GM18873 (cell line): ENCODE measurements at regions not wholly inside any gene's neighbourhood (a gene's known extent, or its start where the extent isn't known, plus 50 kb on each side); places are given as distances from the start of the nearest gene placed in this dataset.

Source experiments
- ATAC-seq: cut with Tn5 transposase; IDR thresholded peaks from one replicate; pipeline ENCODE4 v1.9.1; 2021; ENCODE audit warnings: mild to moderate bottlenecking, moderate library complexity, moderate number of reproducible peaks; ENCODE audit not compliant: unreplicated experiment, low FRiP score

DNA sequence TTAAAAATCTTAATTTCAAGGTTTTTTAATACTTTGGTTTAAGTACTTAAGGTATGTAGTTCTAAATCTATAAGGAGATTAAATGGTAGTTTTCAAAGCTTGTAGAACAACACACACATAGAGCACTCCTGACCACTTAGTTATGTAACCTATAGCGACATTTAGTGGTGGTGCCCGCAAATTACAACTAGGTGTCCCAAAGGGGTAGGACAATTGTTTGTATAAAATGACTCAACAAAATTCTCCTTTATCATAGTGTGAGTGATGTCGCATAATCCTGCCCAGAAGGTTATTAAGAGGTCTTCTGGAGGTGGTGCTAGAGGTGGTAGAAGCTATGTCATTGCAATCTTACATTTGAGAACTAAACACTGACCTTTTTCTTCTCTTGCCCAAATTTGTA, 373.0 kb upstream of the RASGEF1B start:
- peak; percentile 76 for ATAC-seq

DNA sequence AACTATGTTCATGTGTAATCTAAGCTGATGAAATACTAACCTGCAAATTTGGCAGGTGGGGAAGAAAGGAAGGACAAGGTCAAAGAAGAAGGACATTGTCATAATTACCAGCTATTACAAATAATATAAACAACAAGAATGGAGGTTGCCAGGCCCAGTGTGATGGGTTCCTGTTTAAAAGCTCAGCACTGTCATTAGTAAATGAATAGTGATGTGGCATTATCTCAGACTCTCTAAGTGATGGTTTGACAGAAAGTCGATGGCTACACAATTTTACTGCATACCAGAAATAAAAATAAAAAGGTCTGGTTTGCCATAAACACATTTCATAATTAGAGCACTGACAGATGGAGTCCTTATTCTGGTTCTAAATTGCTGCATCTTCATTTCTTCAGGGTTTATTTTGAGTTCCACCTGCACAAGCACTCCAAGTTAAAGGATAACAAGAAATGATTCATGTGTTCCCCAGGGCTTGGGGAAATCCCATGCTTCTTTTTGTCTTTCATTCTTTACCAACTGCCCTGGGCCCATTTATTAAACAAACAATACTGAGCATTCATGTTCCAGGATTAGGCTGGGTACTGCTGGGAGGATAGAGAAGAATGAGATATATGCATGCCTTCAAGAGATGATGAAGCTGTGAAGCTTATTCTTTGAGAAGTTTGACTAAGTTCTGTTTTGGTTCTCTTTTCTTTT, 367.8 kb upstream of the RASGEF1B start:
- ATAC-seq, result peak; percentile 69

DNA sequence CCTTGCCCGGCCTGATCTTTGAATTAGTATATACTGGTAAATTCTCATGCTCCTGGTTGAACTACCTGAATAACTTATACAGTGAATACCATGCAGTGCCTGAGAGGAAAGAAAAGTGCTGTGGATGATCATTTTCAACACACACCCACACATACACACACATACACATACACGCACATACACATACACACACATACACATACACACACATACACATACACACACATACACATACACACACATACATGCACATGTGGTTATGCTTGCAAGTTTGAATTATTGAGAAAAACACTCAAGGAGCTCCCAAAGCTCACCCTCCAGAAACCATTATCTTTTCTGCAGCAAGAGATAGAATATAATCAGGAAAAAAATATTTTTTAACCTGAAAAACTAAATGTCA, 366.9 kb upstream of the RASGEF1B start:
- no peak for ATAC-seq

DNA sequence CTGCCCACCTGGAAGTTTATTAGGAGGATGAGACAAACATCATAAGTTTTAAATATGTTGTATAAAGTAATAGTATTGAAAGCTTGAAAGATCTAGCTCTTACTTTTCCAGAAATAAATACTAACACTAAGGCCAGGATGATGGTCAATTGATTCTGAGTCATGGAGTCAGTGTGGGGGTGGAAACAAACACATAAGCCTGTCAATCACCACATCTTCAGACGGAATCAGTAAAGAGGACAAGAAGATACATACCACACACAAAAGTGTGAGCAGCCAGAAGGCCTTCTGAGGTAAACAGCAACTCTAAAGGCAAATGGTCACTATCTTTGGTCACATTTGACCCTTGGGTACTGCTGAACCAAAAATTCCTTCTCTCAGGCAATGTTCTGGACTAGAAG, 365.0 kb upstream of the RASGEF1B start:
- no peak for ATAC-seq

DNA sequence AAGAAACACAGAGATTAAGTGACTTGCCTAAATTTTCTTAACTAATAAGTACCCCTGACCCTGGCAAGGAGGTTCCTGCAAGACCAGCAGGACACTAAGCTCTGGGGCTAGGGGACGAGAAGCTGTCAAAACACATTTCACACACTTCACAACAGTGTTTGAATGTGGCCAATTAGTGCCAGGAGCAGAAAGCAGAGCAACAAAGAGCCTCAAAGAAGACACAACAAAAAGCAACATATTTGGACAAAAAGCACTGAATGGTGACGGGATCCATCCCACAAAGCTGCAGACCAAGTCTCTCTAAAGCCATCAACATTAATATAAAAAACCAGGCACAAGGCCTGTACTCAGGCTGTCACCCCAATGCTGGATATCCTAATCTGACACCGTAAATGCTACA, 361.9 kb upstream of the RASGEF1B start:
- ATAC-seq, result no peak

DNA sequence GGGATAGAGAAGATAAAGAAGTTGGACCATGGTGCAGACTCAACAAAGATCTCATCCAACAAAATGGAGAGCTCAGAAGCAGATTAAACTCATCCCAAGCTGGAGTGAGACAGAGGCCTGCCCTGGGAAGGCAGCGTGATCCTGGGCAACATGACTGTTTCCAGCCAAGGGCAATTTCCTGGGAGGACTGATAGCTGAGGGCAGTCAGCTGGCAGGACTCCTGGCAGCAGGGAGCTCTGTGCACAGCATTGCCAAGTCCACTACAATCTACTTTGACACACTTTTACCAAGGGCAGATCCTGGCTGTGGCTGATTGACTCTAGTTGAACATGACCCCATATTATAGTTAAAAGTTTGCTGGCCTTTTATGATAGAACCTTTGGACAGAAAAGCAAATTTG, 357.3 kb upstream of the RASGEF1B start:
- ATAC-seq, result no peak

DNA sequence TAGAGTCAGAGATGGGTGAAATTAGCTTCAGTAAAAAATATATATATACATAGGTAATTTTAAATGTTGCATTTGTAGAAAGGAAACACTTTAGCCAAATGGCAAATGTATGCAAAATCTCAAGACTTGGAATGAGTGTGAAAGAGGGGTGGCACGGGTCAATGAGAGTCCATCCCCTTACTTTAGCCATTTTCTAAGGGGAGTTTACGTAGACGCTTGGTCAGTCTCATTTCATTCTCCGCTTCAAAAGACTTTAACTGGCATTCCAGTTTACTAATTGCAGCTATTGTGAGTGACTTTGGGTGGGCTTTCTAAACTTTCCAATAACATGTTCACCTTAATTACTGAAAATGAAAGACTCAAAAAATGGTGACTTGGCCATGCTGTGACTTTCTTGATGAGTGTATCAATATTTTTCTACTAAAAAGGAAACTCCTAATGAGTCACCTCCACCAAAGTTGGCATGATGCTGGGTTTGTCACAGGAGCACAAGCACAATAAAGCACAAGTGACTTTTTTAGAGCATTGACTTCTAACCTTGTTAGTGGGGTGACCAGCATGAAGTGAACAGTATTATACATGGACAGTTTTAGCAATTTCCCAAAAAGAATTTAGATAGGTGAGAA, 356.0 kb upstream of the RASGEF1B start:
- ATAC-seq, result peak; percentile 88

DNA sequence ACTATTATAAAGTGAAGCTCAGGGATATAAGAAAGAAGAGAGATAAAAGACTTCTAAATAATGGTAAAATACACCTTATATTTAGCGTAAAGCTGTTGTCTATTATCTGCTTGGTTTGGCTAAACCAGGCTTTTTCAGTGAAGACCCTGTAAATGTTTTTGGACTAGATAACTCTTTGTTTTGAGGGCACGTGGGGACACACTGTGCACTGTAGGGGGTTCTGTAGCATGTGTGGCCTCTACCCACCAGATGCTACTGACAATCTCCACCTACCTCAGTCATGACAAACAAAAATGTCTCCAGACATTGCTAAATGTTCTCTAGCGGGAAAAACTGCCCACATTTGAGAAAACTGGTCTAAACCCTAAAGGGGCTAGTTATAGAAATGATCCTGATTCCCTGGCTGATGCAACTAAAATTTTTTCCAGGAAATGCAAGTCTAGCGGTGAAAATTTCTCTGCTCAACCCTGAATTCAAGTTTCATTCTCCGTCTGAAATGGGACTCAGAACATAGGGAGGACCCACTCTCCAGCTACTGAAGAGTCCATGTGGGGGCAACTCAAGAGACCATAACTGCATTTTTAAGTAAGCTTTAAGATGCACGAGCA, 355.2 kb upstream of the RASGEF1B start:
- no peak for ATAC-seq

DNA sequence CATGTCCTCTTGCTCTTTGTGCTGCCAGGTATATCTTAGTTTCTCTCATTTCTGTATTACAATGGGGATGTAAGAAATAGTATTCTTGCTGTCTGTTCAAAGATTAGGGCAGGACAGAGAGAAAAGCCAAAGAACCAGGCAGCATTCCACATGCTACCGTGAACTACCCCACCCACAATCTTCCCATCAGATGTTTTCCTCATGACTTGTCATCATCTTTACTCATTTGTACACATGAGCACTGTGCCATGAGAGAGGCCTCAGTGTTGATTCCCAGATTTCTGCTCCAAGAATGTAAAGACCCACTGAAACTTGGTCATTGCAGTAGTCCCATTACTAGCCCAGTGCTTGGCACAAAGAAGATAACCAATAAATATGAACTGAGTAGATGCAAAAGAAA, 354.6 kb upstream of the RASGEF1B start:
- no peak for ATAC-seq

DNA sequence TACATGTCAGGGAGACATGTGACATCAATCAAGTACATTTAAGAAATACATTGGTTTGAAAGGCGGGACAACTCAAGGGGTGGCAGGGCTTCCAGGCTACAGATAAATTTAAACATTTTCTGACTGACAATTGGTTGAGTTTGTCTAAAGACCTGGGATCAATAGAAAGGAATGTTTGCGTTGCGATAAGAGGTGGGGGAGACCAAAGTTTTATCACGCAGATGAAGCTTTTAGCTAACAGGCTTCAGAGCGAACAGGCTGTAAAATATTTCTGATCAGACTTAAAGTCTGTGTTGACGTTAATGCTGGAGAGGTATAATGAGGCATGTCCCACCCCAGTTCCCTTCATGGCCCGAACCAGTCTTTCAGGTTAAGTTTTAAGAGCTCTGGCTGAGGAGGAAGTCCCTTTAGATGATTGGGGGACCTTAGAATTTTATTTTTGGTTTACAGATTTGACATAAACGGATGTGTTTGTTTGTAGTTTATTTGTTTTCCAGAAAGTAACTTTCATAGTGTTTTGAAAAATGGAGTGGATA, 346.7 kb upstream of the RASGEF1B start:
- ATAC-seq, result no peak

DNA sequence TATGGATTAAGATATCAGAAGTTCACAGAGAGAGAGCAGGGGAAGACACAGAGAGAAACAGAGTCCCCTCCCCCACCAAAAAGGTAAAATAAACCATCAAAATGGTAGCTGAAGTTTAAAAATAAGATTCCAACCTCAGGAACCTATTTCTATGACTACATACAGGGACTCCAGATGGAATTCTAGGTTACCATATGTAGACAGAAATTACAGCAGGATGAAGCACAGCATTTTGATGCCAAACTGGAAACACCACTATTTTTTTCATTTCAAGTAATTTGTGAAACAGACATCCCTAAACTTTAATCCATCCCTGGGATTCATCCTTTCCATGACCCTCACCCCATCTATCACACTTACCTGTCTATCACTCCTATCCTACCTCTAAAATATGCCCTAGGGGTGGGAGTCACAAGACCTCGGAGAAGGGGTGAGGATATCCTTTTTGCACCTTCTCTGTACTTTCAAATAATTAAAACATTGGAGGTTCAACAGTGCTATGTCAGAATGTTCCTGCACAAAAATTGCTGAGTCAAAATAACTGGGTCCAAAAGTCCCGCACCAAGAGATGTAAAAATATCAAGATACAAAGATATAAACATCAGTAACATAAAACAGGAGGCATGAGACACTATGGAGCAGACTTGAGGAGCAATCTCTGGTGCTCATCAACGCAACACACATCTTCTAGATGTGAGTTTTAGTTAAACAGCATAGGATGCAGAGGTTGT, 344.5 kb upstream of the RASGEF1B start:
- no peak for ATAC-seq

DNA sequence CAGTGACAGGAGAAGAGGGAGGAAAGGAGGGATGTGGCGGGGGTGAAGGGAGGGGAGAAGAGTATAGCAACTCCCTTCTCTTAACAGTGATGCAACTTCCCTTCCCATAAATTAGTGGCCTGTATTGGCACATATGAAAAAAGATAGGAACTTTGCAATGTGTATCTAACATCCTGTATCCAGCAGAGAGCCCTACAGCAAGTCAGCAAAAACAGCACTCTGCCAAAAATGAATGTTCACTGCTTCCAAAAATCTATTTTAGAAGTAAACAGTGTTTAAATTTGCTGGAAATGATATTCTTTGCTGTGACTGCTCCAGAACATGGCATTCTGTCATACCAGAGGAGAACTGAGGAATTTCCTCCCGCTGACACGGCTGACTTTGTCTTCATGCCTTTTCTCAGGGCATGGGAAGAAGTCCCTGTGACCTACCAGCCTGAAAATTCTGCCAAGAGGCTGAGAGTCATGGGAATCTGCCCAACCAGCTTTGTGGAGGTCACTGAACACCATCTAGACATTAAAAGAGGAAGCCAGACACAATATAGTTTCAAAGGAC, 343.4 kb upstream of the RASGEF1B start:
- no peak for ATAC-seq

DNA sequence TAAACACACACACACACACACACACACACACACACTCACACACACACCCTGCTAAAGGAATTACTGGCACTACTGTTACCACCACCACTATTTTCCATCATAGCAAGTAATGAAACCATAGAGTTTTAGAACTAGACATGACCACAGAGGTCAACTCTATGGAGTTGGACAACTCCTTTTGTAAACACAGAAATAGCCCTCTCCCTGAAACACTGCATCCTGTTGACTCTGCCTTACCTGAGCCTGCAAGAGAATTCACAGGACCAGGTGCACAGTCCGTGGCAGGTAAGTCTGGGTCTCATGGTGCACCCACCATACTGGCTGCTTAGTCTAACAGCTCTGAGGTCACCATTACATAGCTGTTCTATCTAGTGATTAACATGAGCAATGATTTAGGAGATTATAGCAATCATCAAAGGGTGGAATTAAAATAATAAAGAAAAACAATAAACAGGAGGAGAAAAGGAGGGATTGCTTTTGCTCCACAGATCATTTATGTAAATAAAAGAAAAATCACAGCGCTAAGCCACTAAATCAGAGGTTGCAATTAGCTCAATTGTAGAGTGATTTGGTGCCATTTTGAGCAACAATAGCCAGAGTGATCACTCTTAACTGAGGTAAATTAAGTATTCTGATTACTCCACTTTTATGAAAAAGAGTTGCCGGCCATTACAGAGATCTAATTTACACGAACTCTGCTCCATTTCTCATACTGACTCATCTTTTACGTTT, 340.0 kb upstream of the RASGEF1B start:
- ATAC-seq, result no peak

DNA sequence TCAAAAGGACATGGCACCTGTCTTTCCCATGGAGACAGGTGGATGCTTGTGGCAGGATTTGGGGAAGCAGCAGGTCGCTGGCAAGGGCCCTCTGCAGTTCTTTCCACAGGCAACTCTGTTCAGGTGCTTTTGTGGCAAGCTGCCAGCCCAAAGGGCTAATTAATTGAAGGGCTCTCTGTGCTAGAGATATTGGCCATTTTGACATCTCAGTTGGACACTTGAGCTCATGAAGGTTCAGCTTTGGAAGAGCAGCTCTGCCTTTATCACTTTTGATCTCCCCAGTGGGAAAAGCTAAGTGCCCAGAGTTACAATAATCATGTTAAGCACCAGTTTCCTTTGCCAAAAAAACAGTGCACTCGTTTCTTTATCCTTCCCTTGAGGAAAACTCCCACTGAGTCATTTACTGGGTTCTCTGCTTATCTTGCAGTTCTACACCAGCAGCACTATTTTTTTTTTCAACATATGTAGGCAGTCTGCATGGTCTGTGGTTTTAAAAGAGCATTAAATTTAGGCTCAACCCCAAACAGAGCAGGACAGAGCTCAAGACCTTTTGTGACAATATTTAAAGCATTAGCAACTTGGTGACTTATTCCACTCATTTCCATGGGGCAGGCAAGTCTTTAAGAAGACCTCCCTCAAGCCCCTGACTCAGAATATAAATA, 336.4 kb upstream of the RASGEF1B start:
- ATAC-seq, result no peak

DNA sequence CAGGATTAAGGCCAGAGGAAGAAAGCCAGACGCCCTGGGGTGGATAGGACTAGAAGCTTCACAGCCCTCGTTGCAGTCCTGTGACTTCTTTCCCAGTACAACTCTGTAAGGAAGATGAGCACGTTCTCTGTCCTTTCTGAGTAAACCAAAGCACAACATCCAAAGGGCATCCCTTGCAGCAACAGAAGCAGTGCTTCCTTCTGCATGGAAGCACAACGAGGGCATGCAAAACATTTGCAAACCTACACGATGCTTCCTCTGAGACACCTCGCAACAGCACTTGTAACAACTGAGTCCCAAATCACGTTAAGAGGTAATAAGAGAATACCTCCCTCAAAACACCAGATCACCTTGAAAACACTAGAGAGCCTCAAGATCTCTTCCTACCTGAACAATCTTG, 335.7 kb upstream of the RASGEF1B start:
- no peak for ATAC-seq

DNA sequence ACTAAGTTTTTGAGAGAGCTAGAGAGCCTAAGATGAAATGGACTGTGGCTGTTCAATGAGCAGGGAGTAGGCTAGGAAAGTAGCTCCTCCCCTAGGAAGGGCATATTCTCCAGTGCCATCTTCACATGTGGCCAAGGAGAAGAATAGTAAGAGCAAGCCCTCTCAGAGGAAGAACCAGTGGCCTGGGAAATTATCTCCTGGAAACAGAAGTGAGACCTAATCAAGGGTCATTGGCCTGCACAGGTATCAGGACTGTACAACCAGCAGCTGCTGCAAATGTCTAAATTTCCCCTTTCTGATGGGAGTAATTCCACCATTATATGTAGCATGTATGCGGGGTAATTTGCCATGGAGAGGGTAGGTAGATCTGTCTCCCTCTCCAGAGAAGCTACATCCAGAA, 334.8 kb upstream of the RASGEF1B start:
- ATAC-seq, result no peak

DNA sequence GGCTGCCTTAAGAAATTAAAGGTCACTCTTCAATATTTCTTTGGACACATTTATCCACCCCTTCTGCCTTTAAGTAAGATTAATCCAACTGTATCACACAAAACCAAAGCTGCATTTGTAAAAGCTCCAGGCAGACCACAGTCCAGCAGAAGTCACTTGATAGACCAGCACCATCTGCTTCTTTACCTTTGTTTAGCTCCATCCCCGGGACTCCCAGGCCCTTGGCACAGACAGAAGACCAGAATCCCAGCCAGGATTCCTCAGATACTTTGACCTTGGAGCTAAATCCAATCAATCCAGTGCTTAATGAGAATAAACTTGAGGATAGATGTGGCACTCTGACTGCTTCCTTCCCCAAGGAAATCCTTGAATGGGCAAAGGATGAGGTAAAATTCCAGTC, 333.1 kb upstream of the RASGEF1B start:
- ATAC-seq, result no peak

DNA sequence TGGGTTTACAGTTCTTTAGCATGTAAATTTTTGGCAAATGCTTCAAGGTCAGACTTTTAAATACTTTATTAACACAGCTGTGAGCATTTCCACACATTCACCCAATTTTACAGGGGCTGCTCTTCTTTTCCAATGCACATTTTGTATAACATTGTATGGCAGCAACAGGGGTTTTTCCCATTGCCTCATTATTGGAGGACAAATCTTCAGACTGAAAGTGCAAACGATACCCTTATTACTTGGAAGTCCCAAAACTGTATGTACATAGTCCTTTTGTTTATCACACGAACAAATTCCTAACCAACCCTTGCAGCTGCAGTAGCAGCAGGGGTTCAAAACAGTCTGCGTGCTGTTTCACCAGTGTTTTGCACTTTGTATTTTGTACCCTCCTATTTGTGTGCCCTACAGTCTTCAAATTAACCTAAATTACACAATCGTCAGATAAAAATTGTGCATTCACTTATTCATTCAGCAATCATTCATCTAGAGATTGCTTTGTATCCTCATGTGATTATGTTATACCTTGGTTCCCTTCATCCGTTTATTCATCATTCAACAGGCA, 330.7 kb upstream of the RASGEF1B start:
- no peak for ATAC-seq

DNA sequence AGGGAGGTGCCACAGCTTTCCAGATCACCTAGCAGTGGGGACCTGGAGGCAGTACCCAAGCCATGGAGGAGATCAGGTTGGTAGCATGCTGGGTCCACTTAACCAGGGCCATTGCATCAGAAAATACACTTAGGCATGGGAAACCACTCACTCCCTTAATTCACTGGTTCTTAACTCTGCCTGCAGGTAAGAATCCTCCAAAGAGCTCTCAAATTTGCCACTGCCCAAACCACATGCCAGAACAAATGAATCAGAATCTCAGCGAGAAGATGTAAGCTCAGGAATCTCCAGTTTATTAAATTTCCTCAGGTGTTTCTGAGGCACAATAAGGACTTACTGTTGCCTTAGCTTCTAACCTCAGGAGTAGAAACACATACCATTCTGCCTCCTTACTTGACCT, 327.7 kb upstream of the RASGEF1B start:
- no peak for ATAC-seq
